ENCODE measurements at regions not wholly inside any gene's neighbourhood (a gene's known extent, or its start where the extent isn't known, plus 50 kb on each side); places are given as distances from the start of the nearest gene placed in this dataset.

GRCh38 chr16:49216593-49216992 lies 65.0 kb downstream of the CBLN1 start:
- H3K4me1 ChIP-seq (ENCODE audit: insufficient read depth) = no peaks in the 10 kb centered on the region
- no peaks in the 10 kb centered on the region for H3K9me3 ChIP-seq
- H3K36me3 ChIP-seq = no peaks in the 10 kb centered on the region
- no peak overlapping the region for H3K27ac ChIP-seq
- 40 to 55% (median 46%) methylated on average over 3 of the region's 3 CpGs for WGBS, 3 donors
- intact Hi-C loops (cut with DNase I) = no loop called here
- no peak for DNase-seq
- no peaks in the 10 kb centered on the region for H3K27me3 ChIP-seq
- TF ChIP-seq EP300 (IDR thresholded peaks at IDR 0.05) (no peak), CTCF (IDR thresholded peaks at IDR 0.05) (no peak), POLR2A (IDR thresholded peaks at IDR 0.05) (no peak)
- no peak overlapping the region for H3K4me3 ChIP-seq

- H3K36me3 ChIP-seq = no peaks in the 10 kb centered on the region
- H3K4me1 ChIP-seq (ENCODE audit: insufficient read depth) = no peaks in the 10 kb centered on the region
- no peak for TF ChIP-seq POLR2A (IDR thresholded peaks at IDR 0.05)
- H3K27ac ChIP-seq = no peak overlapping the region
- H3K4me3 ChIP-seq = no peak overlapping the region
- DNase-seq = no peak
- no peaks in the 10 kb centered on the region for H3K9me3 ChIP-seq
- intact Hi-C loops (cut with DNase I) = no loop called here
- WGBS, 3 donors = 40 to 53% (median 47%) methylated on average over 5 of the region's 5 CpGs
- H3K27me3 ChIP-seq = no peaks in the 10 kb centered on the region
These were observed 68.0 kb downstream of the CBLN1 start for GRCh38 chr16:49213594-49213993.

GRCh38 chr16:49204191-49204590 lies 77.4 kb downstream of the CBLN1 start:
- no peak overlapping the region for H3K4me3 ChIP-seq
- H3K4me1 ChIP-seq (ENCODE audit: insufficient read depth) = no peaks in the 10 kb centered on the region
- no peak for TF ChIP-seq POLR2A (IDR thresholded peaks at IDR 0.05)
- no peak for TF ChIP-seq CTCF (IDR thresholded peaks at IDR 0.05)
- TF ChIP-seq EP300 (IDR thresholded peaks at IDR 0.05) = no peak
- H3K27ac ChIP-seq = no peak overlapping the region
- no peak for DNase-seq
- H3K36me3 ChIP-seq = no peaks in the 10 kb centered on the region
- 78 to 94% (median 90%) methylated on average over 4 of the region's 4 CpGs for WGBS, 3 donors
- H3K9me3 ChIP-seq = no peaks in the 10 kb centered on the region
- intact Hi-C loops (cut with DNase I) = no loop called here
- no peaks in the 10 kb centered on the region for H3K27me3 ChIP-seq

- no peak overlapping the region for H3K27ac ChIP-seq
- intact Hi-C loops (cut with DNase I) = no loop called here
- no peaks in the 10 kb centered on the region for H3K27me3 ChIP-seq
- H3K4me1 ChIP-seq (ENCODE audit: insufficient read depth) = no peaks in the 10 kb centered on the region
- no peak overlapping the region for H3K4me3 ChIP-seq
- no peaks in the 10 kb centered on the region for H3K36me3 ChIP-seq
- H3K9me3 ChIP-seq = no peaks in the 10 kb centered on the region
- TF ChIP-seq CTCF (IDR thresholded peaks at IDR 0.05) (no peak), POLR2A (IDR thresholded peaks at IDR 0.05) (no peak), EP300 (IDR thresholded peaks at IDR 0.05) (no peak)
- DNase-seq = no peak
- 19 to 48% (median 19%) methylated on average over 3 of the region's 3 CpGs for WGBS, 3 donors
These were observed 78.3 kb downstream of the CBLN1 start for GRCh38 chr16:49203361-49203760.

GRCh38 chr16:49201118-49201517 lies 80.5 kb downstream of the CBLN1 start:
- intact Hi-C loops (cut with DNase I) = no loop called here
- no peaks in the 10 kb centered on the region for H3K4me1 ChIP-seq (ENCODE audit: insufficient read depth)
- DNase-seq = no peak
- WGBS, 3 donors = 88 to 100% (median 89%) methylated on average over 1 of the region's 1 CpG
- TF ChIP-seq EP300 (IDR thresholded peaks at IDR 0.05) = no peak
- no peak for TF ChIP-seq CTCF (IDR thresholded peaks at IDR 0.05)
- no peaks in the 10 kb centered on the region for H3K9me3 ChIP-seq
- no peaks in the 10 kb centered on the region for H3K27me3 ChIP-seq
- no peak overlapping the region for H3K27ac ChIP-seq
- H3K4me3 ChIP-seq = no peak overlapping the region
- no peaks in the 10 kb centered on the region for H3K36me3 ChIP-seq

Data from ovary (tissue), 7 donors.